Astrocyte (in vitro differentiated cells and primary cell): ENCODE measurements at regions not wholly inside any gene's neighbourhood (a gene's known extent, or its start where the extent isn't known, plus 50 kb on each side); places are given as distances from the start of the nearest gene placed in this dataset.

Source experiments
- DNase-seq: peaks from one replicate; pipeline ENCODE4 v3.0.0-alpha.2; 2010; ENCODE audit warnings: low read depth
- FAIRE-seq: peaks from 2 replicates; lab custom pipeline; 2011; peaks lifted over from hg19 to GRCh38; lab: Jason Lieb, UNC
- H2AFZ ChIP-seq: 2 replicates; pipeline ENCODE4 v1.6.0; 2012; ENCODE audit warnings: low read depth, low read length, inconsistent platforms
- H3K27ac ChIP-seq: 2 replicates; pipeline ENCODE4 v1.5.1; 2011; ENCODE audit warnings: low read depth, low read length, inconsistent platforms
- H3K27me3 ChIP-seq: 2 replicates; pipeline ENCODE4 v1.6.0; 2011; ENCODE audit warnings: low read length, inconsistent platforms; ENCODE audit not compliant: insufficient read depth
- H3K36me3 ChIP-seq: 2 replicates; pipeline ENCODE4 v1.5.1; 2011; ENCODE audit warnings: low read length, inconsistent platforms; ENCODE audit not compliant: insufficient read depth
- H3K4me1 ChIP-seq: 2 replicates; pipeline ENCODE4 v1.5.1; 2011; ENCODE audit warnings: low read length, inconsistent platforms; ENCODE audit not compliant: insufficient read depth
- H3K4me2 ChIP-seq: 2 replicates; pipeline ENCODE4 v1.6.0; 2012; ENCODE audit warnings: low read length, inconsistent platforms
- H3K4me3 ChIP-seq: 2 replicates; pipeline ENCODE4 v1.5.1; 2011; ENCODE audit warnings: low read depth, mild to moderate bottlenecking, low read length, inconsistent platforms; ENCODE audit not compliant: insufficient read depth
- H3K79me2 ChIP-seq: 2 replicates; pipeline ENCODE4 v1.6.0; 2012; ENCODE audit warnings: mild to moderate bottlenecking, low read length, inconsistent platforms; ENCODE audit not compliant: insufficient read depth
- H3K9ac ChIP-seq: 2 replicates; pipeline ENCODE4 v1.6.0; 2012; ENCODE audit warnings: mild to moderate bottlenecking, low read length, inconsistent platforms
- H3K9me3 ChIP-seq: 2 replicates; pipeline ENCODE4 v1.5.1; 2012; ENCODE audit warnings: low read depth, mild to moderate bottlenecking, low read length, inconsistent platforms; ENCODE audit not compliant: insufficient read depth
- H4K20me1 ChIP-seq: 2 replicates; pipeline ENCODE4 v1.6.0; 2012; ENCODE audit warnings: low read length, inconsistent platforms; ENCODE audit not compliant: insufficient read depth
- H3K27ac Mint-ChIP-seq: one replicate; pipeline ENCODE4 v1.8.0; 2021; ENCODE audit warnings: mild to moderate bottlenecking, mixed read lengths; ENCODE audit not compliant: unreplicated experiment
- H3K27me3 Mint-ChIP-seq: one replicate; pipeline ENCODE4 v1.8.0; 2021; ENCODE audit warnings: low read depth, mixed read lengths; ENCODE audit not compliant: unreplicated experiment
- H3K36me3 Mint-ChIP-seq: one replicate; pipeline ENCODE4 v1.8.0; 2021; ENCODE audit warnings: low read depth, mixed read lengths; ENCODE audit not compliant: unreplicated experiment
- H3K4me1 Mint-ChIP-seq: one replicate; pipeline ENCODE4 v1.8.0; 2021; ENCODE audit warnings: low read depth, mixed read lengths; ENCODE audit not compliant: unreplicated experiment
- H3K4me3 Mint-ChIP-seq: one replicate; pipeline ENCODE4 v1.8.0; 2021; ENCODE audit warnings: mild to moderate bottlenecking, moderate library complexity, mixed read lengths; ENCODE audit not compliant: unreplicated experiment
- H3K9me3 Mint-ChIP-seq: one replicate; pipeline ENCODE4 v1.8.0; 2021; ENCODE audit warnings: mild to moderate bottlenecking, mixed read lengths; ENCODE audit not compliant: unreplicated experiment
- EZH2 ChIP-seq: IDR thresholded peaks from 2 replicates; pipeline ENCODE4 v1.6.1; 2012; ENCODE audit warnings: mild to moderate bottlenecking, low read length, inconsistent platforms; ENCODE audit not compliant: insufficient read depth
- TF ChIP-seq, protein P1 (sequence below): IDR thresholded peaks from 2 replicates; pipeline ENCODE4 v1.5.1; 2011; ENCODE audit warnings: low read depth, mild to moderate bottlenecking, inconsistent platforms, low read length, moderate library complexity; ENCODE audit not compliant: insufficient read depth

DNA sequence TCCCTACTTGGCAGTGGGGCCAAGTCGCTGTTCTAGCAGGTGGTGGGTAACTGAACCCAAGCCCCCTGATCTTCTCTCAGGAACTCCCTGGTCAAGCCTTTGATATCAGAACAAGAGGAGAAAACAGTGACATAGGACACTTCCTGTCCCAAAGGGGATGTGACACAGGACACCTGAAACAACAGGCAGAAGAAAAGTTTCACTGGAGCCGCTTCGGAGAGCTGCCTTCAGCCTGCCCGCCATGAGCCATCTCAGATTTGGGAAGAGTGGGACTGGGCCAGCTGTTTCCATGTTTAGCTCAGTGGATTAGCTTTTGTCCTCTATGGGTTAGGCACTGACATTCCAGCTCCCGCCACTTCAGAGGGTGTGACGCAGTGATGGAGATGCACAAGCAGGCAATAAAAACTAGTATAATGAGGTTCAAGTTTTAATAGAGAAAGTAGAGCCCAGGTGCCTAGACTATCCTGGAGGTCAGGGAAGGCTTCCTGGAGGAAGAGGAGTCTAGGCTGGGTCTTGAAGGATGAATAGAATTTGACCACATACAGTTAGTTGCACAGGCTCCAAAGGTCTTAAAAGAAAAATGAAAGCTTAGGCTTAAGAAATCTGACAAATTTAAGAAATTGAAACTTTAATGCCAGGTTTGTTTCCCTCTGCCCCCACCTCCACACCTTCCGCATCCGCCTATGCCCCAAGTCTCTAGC, 104.1 kb upstream of the SPRY4 start:
- FAIRE-seq = no peak
- H3K4me2 ChIP-seq = no peak overlapping the region
- peaks cover 19% of the 10 kb centered on the region for H3K4me1 Mint-ChIP-seq

DNA sequence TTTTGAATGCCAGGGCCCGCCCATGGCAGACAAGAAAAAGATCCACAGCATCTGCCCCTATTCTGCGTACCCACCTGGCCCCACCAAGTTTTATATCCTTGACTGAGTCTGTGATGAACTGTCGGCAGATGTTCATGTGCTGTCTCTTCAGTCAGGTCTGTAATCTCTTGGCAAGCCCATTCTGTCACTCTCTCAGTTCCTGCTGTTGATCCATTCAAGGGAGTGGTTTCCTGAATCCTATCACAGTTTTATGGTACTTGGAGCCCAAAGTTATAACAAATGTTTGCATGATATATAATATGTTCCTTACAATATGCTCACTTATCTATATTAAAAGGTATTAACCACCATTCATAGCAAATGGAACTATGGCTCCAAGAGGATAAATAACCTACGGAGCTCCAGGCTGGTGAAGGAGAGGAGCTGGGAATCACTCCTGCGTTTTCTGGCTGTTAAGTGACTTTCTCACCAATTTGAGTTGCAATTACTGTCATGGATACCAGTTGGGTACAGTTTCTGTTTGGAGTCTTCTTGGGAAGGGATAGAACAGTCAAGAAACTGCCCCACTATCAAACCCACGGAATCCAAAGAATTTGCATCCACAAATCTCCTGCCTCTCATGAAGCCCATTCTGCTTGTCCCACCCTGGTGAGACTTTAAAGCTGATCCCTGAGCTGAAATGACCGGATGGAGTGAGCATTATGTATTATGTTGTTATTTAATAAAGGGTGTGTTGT, 103.4 kb upstream of the SPRY4 start:
- FAIRE-seq (no peak), DNase-seq (no peak)
- Histone ChIP-seq H3K9ac (no peak overlapping the region), H3K4me2 (no peak overlapping the region), H2AFZ (no peak overlapping the region), H4K20me1 (no peaks in the 10 kb centered on the region), H3K9me3 (no peaks in the 10 kb centered on the region), H3K36me3 (no peaks in the 10 kb centered on the region), H3K27me3 (no peaks in the 10 kb centered on the region), H3K4me1 (peaks cover 27% of the 10 kb centered on the region), H3K79me2 (no peaks in the 10 kb centered on the region), H3K4me3 (no peak overlapping the region), H3K27ac (no peak overlapping the region)
- H3K9me3 Mint-ChIP-seq = peaks cover 2% of the 10 kb centered on the region
- TF ChIP-seq, protein P1, sequence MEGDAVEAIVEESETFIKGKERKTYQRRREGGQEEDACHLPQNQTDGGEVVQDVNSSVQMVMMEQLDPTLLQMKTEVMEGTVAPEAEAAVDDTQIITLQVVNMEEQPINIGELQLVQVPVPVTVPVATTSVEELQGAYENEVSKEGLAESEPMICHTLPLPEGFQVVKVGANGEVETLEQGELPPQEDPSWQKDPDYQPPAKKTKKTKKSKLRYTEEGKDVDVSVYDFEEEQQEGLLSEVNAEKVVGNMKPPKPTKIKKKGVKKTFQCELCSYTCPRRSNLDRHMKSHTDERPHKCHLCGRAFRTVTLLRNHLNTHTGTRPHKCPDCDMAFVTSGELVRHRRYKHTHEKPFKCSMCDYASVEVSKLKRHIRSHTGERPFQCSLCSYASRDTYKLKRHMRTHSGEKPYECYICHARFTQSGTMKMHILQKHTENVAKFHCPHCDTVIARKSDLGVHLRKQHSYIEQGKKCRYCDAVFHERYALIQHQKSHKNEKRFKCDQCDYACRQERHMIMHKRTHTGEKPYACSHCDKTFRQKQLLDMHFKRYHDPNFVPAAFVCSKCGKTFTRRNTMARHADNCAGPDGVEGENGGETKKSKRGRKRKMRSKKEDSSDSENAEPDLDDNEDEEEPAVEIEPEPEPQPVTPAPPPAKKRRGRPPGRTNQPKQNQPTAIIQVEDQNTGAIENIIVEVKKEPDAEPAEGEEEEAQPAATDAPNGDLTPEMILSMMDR = no peak
- no peak for TF ChIP-seq EZH2
- H3K4me3 Mint-ChIP-seq = no peak overlapping the region
- no peak overlapping the region for H3K27ac Mint-ChIP-seq
- peaks cover 2% of the 10 kb centered on the region for H3K36me3 Mint-ChIP-seq
- peaks cover 5% of the 10 kb centered on the region for H3K27me3 Mint-ChIP-seq
- H3K4me1 Mint-ChIP-seq = peaks cover 12% of the 10 kb centered on the region

More for the DNA sequence above, 104.1 kb upstream of the SPRY4 start:
- no peaks in the 10 kb centered on the region for H3K27me3 ChIP-seq
- no peaks in the 10 kb centered on the region for H3K36me3 ChIP-seq
- Mint-ChIP-seq H3K4me3 (no peak overlapping the region), H3K36me3 (peaks cover 2% of the 10 kb centered on the region), H3K9me3 (peaks cover 2% of the 10 kb centered on the region), H3K27me3 (peaks cover 5% of the 10 kb centered on the region), H3K27ac (no peak overlapping the region)
- TF ChIP-seq, protein P1 = no peak
- no peak for TF ChIP-seq EZH2
- H4K20me1 ChIP-seq = no peaks in the 10 kb centered on the region
- no peaks in the 10 kb centered on the region for H3K9me3 ChIP-seq
- no peaks in the 10 kb centered on the region for H3K79me2 ChIP-seq
- H3K9ac ChIP-seq = no peak overlapping the region
- no peak overlapping the region for H2AFZ ChIP-seq
- H3K27ac ChIP-seq = no peak overlapping the region
- no peak for DNase-seq
- no peak overlapping the region for H3K4me3 ChIP-seq
- peaks cover 35% of the 10 kb centered on the region for H3K4me1 ChIP-seq
